Neural cell (in vitro differentiated cells): ENCODE measurements at regions not wholly inside any gene's neighbourhood (a gene's known extent, or its start where the extent isn't known, plus 50 kb on each side); places are given as distances from the start of the nearest gene placed in this dataset.
"Not testable (repeated sequence)": the region's sequence is repeated elsewhere in the genome, so short reads cannot be mapped to it uniquely, and the experiment has no call there.

Experiments
- H2AFZ ChIP-seq: fragments of 200-600, 300-800 bp; sonication (generic), shearing (Covaris generic); 2 replicates; pipeline ENCODE4 v1.6.0; 2014; ENCODE audit warnings: low read depth, mild to moderate bottlenecking, antibody characterized with exemption, low read length, moderate library complexity
- H3F3A ChIP-seq: fragments of 200-600 bp; shearing (Covaris generic); 2 replicates; pipeline ENCODE4 v1.6.1; 2016; ENCODE audit warnings: mild to moderate bottlenecking, moderate library complexity, mixed read lengths, antibody characterized with exemption, low read length; ENCODE audit not compliant: insufficient read depth, poor library complexity, severe bottlenecking
- H3K27ac ChIP-seq: fragments of 200-600, 300-800 bp; sonication (generic), shearing (Covaris generic); 2 replicates; pipeline ENCODE4 v1.5.1; 2014; ENCODE audit warnings: mild to moderate bottlenecking, low read length, moderate library complexity
- H3K27me3 ChIP-seq: fragments of 300-800, 200-600 bp; sonication (generic), shearing (Covaris generic); 2 replicates; pipeline ENCODE4 v1.6.0; 2014; ENCODE audit warnings: mild to moderate bottlenecking, low read depth, low read length, moderate library complexity; ENCODE audit not compliant: insufficient read depth
- H3K36me3 ChIP-seq: fragments of 300-800, 200-600 bp; sonication (generic), shearing (Covaris generic); 2 replicates; pipeline ENCODE4 v1.5.1; 2014; ENCODE audit warnings: mild to moderate bottlenecking, antibody characterized with exemption, low read length, moderate library complexity; ENCODE audit not compliant: insufficient read depth
- H3K4me2 ChIP-seq: fragments of 300-800, 200-600 bp; sonication (generic), shearing (Covaris generic); 2 replicates; pipeline ENCODE4 v1.6.0; 2014; ENCODE audit warnings: mild to moderate bottlenecking, low read length
- H3K4me3 ChIP-seq: fragments of 300-800, 200-600 bp; sonication (generic), shearing (Covaris generic); 2 replicates; pipeline ENCODE4 v1.5.1; 2014; ENCODE audit warnings: mild to moderate bottlenecking, low read length, moderate library complexity
- H3K79me2 ChIP-seq: fragments of 200-600 bp; shearing (Covaris generic); replicated peaks from 2 replicates; pipeline ENCODE4 v1.6.0; 2014; ENCODE audit warnings: mild to moderate bottlenecking, low read length, moderate library complexity; ENCODE audit not compliant: insufficient read depth
- H3K9ac ChIP-seq: fragments of 300-800, 200-600 bp; sonication (generic), shearing (Covaris generic); 2 replicates; pipeline ENCODE4 v1.6.1; 2016; ENCODE audit warnings: mild to moderate bottlenecking, low read length, mixed read lengths
- H3K9me2 ChIP-seq: fragments of 200-600 bp; shearing (Covaris generic); 2 replicates; pipeline ENCODE4 v1.6.1; 2016; ENCODE audit warnings: mild to moderate bottlenecking, low read length, mixed read lengths; ENCODE audit not compliant: insufficient read depth
- H3K9me3 ChIP-seq: fragments of 200-600, 300-800 bp; sonication (generic), shearing (Covaris generic); 2 replicates; pipeline ENCODE4 v1.6.1; 2016; ENCODE audit warnings: mild to moderate bottlenecking, mixed run types, low read length, moderate library complexity, mixed read lengths
- H4K20me1 ChIP-seq: fragments of 200-600 bp; shearing (Covaris generic); 2 replicates; pipeline ENCODE4 v1.6.1; 2016; ENCODE audit warnings: mild to moderate bottlenecking, mixed run types; ENCODE audit not compliant: insufficient read depth
- CTCF ChIP-seq: fragments of 450-650 bp; IDR thresholded peaks from 2 replicates; pipeline ENCODE4 v1.5.1; 2014; ENCODE audit warnings: antibody characterized with exemption, mild to moderate bottlenecking, moderate library complexity; ENCODE audit not compliant: poor library complexity, severe bottlenecking
- EP300 ChIP-seq: fragments of 450-650 bp; conservative IDR thresholded peaks from 2 replicates; pipeline ENCODE4 v1.6.1; 2014; ENCODE audit warnings: antibody characterized with exemption, mild to moderate bottlenecking, moderate library complexity; ENCODE audit not compliant: poor library complexity, severe bottlenecking
- EZH2 ChIP-seq: fragments of 200-600, 300-800 bp; shearing (Covaris generic), sonication (generic); IDR thresholded peaks from 2 replicates; pipeline ENCODE4 v1.6.1; 2014; ENCODE audit warnings: antibody characterized with exemption, low read length, borderline replicate concordance, mild to moderate bottlenecking; ENCODE audit not compliant: insufficient read depth, poor library complexity, severe bottlenecking
- MXI1 ChIP-seq: fragments of 450-650 bp; conservative IDR thresholded peaks from 2 replicates; pipeline ENCODE4 v1.6.1; 2014; ENCODE audit warnings: antibody characterized with exemption, mild to moderate bottlenecking; ENCODE audit not compliant: poor library complexity, severe bottlenecking
- POLR2AphosphoS5 ChIP-seq: IDR thresholded peaks from 2 replicates; pipeline ENCODE4 v1.6.1; 2012
- RAD21 ChIP-seq: fragments of 450-650 bp; conservative IDR thresholded peaks from 2 replicates; pipeline ENCODE4 v1.6.1; 2014; ENCODE audit warnings: antibody characterized with exemption, mild to moderate bottlenecking, moderate library complexity
- SMC3 ChIP-seq: fragments of 450-650 bp; conservative IDR thresholded peaks from 2 replicates; pipeline ENCODE4 v1.6.1; 2014; ENCODE audit warnings: antibody characterized with exemption, mild to moderate bottlenecking, moderate library complexity; ENCODE audit not compliant: poor library complexity
- TAF1 ChIP-seq: IDR thresholded peaks from 2 replicates; pipeline ENCODE4 v1.6.1; 2012; ENCODE audit warnings: low read depth
- TF ChIP-seq, protein P1 (sequence below): IDR thresholded peaks from 2 replicates; pipeline ENCODE4 v1.6.1; 2012; ENCODE audit warnings: borderline replicate concordance

DNA sequence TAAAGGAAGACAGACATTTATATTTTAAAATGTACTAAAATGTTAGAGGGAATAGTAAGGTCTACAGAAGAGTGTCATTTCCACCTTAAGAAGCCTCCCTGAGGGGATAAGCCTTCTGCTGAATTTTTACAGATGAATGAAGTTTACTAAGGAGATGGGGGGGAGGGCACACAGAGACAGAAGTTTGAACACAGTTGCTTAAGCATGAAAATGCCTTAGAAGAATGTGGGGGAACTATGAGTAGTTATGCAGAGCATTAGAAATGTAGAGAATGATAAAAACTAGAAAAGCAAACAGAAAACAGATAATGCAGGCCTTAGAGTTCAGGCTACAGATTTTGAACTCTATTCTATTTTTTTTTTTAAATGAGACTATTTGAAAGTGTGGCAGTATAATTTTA is 232.2 kb upstream of the VLDLR start:
- TF ChIP-seq RAD21, result no peak
- TF ChIP-seq EP300, result no peak
- Histone ChIP-seq H3K9me2 (no peaks in the 10 kb centered on the region), H4K20me1 (no peaks in the 10 kb centered on the region), H3K27ac (no peak overlapping the region), H3K36me3 (no peaks in the 10 kb centered on the region), H3K9ac (no peak overlapping the region), H3K27me3 (no peaks in the 10 kb centered on the region), H3K4me2 (no peak overlapping the region), H3F3A (no peaks in the 10 kb centered on the region), H3K9me3 (no peaks in the 10 kb centered on the region), H3K4me3 (no peak overlapping the region), H2AFZ (no peak overlapping the region), H3K79me2 (no peaks in the 10 kb centered on the region)

- Histone ChIP-seq H3K9me3 (no peaks in the 10 kb centered on the region), H3K9me2 (no peaks in the 10 kb centered on the region), H3K79me2 (no peaks in the 10 kb centered on the region), H2AFZ (no peak overlapping the region), H3K27me3 (no peaks in the 10 kb centered on the region), H3K36me3 (no peaks in the 10 kb centered on the region), H3K4me2 (no peak overlapping the region), H3K4me3 (no peak overlapping the region), H3K9ac (no peak overlapping the region), H3K27ac (no peak overlapping the region), H3F3A (no peaks in the 10 kb centered on the region), H4K20me1 (no peaks in the 10 kb centered on the region)
- no peak for TF ChIP-seq EZH2
- no peak for TF ChIP-seq RAD21
- TF ChIP-seq SMC3, result no peak
- TF ChIP-seq MXI1, result no peak
- TF ChIP-seq, protein P1, sequence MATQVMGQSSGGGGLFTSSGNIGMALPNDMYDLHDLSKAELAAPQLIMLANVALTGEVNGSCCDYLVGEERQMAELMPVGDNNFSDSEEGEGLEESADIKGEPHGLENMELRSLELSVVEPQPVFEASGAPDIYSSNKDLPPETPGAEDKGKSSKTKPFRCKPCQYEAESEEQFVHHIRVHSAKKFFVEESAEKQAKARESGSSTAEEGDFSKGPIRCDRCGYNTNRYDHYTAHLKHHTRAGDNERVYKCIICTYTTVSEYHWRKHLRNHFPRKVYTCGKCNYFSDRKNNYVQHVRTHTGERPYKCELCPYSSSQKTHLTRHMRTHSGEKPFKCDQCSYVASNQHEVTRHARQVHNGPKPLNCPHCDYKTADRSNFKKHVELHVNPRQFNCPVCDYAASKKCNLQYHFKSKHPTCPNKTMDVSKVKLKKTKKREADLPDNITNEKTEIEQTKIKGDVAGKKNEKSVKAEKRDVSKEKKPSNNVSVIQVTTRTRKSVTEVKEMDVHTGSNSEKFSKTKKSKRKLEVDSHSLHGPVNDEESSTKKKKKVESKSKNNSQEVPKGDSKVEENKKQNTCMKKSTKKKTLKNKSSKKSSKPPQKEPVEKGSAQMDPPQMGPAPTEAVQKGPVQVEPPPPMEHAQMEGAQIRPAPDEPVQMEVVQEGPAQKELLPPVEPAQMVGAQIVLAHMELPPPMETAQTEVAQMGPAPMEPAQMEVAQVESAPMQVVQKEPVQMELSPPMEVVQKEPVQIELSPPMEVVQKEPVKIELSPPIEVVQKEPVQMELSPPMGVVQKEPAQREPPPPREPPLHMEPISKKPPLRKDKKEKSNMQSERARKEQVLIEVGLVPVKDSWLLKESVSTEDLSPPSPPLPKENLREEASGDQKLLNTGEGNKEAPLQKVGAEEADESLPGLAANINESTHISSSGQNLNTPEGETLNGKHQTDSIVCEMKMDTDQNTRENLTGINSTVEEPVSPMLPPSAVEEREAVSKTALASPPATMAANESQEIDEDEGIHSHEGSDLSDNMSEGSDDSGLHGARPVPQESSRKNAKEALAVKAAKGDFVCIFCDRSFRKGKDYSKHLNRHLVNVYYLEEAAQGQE, result no peak
- TF ChIP-seq POLR2AphosphoS5, result no peak
- TF ChIP-seq TAF1, result no peak
- TF ChIP-seq CTCF, result no peak
- no peak for TF ChIP-seq EP300
These were observed 231.6 kb upstream of the VLDLR start for GRCh38 chr9:2390028-2390427.

DNA sequence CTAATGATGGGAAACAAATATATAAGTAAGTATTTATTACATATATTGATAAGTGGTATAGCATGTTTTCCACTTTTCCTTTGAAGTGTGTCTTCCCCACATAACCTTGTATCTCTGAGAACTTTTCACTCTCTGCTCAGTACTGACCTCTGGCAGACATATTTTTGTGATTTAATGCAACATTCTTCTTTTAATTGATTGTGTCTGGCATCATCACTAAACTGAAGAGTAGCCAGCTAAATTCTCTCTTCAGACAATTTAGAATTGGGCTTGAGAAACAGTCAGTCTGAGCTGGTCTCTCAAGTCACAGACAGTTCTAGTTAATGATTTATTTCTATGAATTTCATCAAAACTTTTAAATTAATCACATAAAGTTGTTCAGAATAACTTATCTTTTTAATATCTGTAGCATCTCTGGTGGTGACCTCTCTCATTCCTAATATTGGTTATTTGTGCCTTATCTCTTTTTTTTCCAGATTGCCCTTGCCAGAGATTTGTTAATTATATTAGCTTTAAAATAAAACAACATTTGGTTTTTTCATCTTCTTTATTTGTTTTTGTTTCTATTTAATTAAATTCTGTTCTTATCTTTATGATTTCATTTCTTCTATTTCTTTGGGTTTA is 230.0 kb upstream of the VLDLR start:
- not testable (repeated sequence) for H3K4me2 ChIP-seq, H3K4me3 ChIP-seq, H4K20me1 ChIP-seq, H3K9ac ChIP-seq, H2AFZ ChIP-seq, H3K36me3 ChIP-seq, H3K9me3 ChIP-seq, H3K27ac ChIP-seq, H3K27me3 ChIP-seq, H3K79me2 ChIP-seq, H3K9me2 ChIP-seq, H3F3A ChIP-seq

DNA sequence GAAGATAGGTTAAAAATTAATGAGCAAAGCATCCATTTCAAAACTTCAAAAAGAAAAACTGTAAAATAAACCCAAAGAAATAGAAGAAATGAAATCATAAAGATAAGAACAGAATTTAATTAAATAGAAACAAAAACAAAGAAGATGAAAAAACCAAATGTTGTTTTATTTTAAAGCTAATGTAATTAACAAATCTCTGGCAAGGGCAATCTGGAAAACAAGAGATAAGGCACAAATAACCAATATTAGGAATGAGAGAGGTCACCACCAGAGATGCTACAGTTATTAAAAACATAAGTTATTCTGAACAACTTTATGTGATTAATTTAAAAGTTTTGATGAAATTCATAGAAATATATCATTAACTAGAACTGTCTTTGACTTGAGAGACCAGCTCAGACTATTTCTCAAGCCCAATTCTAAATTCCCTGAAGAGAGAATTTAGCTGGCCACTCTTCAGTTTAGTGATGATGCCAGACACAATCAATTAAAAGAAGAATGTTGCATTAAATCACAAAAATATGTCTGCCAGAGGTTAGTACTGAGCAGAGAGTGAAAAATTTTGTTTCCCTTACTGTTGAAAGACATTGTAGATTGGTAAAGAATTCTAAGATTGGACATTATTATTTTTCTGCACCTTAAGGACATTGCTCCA is 227.4 kb upstream of the VLDLR start:
- H3K9me2 ChIP-seq, H3F3A ChIP-seq, H3K9me3 ChIP-seq, H4K20me1 ChIP-seq, H3K4me3 ChIP-seq, H2AFZ ChIP-seq, H3K27me3 ChIP-seq, H3K36me3 ChIP-seq, H3K79me2 ChIP-seq, H3K4me2 ChIP-seq, H3K9ac ChIP-seq, H3K27ac ChIP-seq: not testable (repeated sequence)
